ENCODE measurements at regions not wholly inside any gene's neighbourhood (a gene's known extent, or its start where the extent isn't known, plus 50 kb on each side); places are given as distances from the start of the nearest gene placed in this dataset.
"Not testable (repeated sequence)": the region's sequence is repeated elsewhere in the genome, so short reads cannot be mapped to it uniquely, and the experiment has no call there.

GRCh38 chr10:91003379-91003778 lies 82.5 kb upstream of the ANKRD1 start:
- DNase-seq (ENCODE audit: low spot score), result not testable (repeated sequence)

GRCh38 chr10:91005276-91005675 lies 84.4 kb upstream of the ANKRD1 start:
- not testable (repeated sequence) for DNase-seq (ENCODE audit: low spot score)

- peak; percentile 51 for DNase-seq (ENCODE audit: low spot score)
Measured at GRCh38 chr10:91006001-91006751, 85.3 kb upstream of the ANKRD1 start.

GRCh38 chr10:91006752-91007346 lies 86.0 kb upstream of the ANKRD1 start:
- no peak for DNase-seq (ENCODE audit: low spot score)

- no peak for DNase-seq (ENCODE audit: low spot score)
Measured at GRCh38 chr10:91007655-91008054, 86.8 kb upstream of the ANKRD1 start.

DNA sequence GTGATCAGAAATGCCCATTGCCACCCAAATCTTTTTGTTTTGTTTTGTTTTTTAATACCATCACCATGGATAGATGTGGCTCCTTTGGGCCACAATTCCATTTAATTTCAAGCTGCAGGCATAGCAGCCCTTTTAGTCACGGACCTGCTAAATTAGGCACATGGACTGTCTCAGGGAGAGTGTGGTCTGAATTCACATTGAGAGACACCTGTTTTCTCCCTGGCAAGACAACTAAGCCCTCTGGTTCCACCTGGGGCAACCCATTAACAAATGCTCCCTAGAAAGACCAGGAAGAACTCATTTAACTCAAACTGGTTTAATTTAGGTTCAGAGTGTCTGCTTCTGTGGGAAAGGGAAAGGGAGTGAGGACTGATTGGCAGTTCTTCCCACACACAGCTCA lies 88.2 kb upstream of the ANKRD1 start:
- no peak for DNase-seq (ENCODE audit: low spot score)

- no peak for DNase-seq (ENCODE audit: low spot score)
Measured at GRCh38 chr10:91010952-91011351, 90.1 kb upstream of the ANKRD1 start.

DNA sequence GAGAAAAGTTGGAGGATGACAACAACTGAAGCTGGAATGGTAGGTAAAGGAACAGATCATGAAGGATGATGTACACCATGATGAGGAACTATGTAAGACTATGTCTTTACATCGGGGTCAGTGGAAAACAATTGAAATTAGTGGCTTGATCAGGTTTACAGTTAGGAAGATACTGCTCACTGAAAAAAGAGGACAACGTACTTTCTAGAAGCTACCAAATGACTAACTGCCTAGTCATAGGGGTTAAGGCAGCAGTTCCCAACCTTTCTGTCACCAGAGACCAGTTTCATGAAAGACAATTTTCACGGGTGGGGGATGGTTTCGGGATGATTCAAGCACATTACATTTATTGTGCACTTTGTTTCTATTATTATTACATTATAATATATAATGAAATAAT lies 91.6 kb upstream of the ANKRD1 start:
- no peak for DNase-seq (ENCODE audit: low spot score)

- no peak for DNase-seq (ENCODE audit: low spot score)
Measured at GRCh38 chr10:91013985-91014384, 93.1 kb upstream of the ANKRD1 start.

DNA sequence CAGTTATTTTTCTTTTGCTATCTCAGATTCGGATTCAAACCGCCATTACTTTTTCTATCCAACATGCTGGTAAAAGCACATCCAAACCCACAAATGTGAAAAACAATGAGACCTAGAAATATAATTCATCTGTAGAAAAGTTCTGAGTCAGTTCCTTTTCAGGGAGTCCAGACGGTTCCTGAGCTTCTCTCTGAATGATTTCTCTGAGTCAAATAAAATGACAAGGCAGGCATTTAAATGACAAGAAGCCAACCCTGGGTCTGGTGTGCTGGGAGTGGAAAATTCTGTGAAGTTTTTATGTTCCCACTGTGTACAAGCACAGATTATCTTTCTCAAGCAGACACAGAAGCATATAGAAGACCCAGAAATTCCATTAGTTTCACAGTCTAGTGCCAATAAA lies 96.3 kb upstream of the ANKRD1 start:
- DNase-seq (ENCODE audit: low spot score), result no peak

- no peak for DNase-seq (ENCODE audit: low spot score)
Measured at GRCh38 chr10:91021901-91022300, 101.0 kb upstream of the ANKRD1 start.

GRCh38 chr10:91022390-91022789 lies 101.5 kb upstream of the ANKRD1 start:
- DNase-seq (ENCODE audit: low spot score), result no peak

- no peak for DNase-seq (ENCODE audit: low spot score)
Measured at GRCh38 chr10:91022924-91023699, 102.2 kb upstream of the ANKRD1 start.

DNA sequence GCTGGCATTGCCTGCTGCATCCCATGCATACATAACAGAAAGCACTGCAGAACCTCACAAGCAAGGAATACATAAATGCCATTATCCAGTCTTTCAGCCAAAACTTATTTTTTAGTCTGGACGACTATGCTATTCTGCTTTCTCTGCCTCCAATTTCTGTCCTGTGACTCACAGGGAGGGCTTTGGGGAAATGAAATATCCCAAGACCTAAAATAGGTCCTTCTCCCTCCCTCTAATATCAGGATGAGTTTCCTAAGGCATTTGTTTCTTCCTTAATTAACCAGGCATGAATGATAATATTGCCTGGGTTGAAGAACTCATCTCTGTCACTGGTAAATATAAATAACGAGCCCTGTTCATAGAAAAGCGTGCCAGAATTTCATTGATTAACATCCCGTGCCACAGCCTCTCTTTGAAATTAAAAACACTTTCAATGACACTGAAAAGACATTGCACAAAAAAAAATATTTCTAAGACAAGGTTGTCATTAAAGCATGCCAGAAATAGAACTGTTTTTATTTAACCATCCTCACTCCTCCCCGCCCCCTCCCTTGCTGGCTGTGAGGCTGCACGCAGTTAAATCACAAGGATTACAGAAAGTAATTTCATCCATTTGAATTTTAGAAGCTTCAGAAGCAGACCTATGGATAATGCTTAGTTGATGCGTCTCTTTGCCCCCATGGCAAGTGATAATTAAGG lies 103.0 kb upstream of the ANKRD1 start:
- DNase-seq (ENCODE audit: low spot score), result no peak

DNA sequence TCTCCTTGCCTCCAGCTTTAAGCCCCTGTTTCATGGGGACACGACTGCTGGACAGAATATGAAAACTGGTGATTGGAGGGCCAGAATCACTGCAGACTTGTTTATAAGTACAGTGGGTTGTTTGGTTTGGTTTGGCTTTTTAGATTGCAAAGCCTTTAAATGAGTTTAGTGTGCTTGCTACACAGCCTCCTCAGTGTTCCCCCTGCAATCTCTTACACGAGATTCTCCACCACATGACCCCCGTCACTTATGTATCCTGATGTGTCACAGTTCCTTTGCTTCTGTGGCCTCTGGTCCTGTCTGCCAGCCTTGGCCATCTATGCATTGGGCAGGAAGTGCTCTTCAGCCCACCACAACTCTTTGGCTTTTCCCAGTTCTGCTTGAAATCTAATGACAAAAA lies 103.7 kb upstream of the ANKRD1 start:
- no peak for DNase-seq (ENCODE audit: low spot score)

- DNase-seq (ENCODE audit: low spot score), result no peak
Measured at GRCh38 chr10:91032611-91033206, 111.8 kb upstream of the ANKRD1 start.

DNA sequence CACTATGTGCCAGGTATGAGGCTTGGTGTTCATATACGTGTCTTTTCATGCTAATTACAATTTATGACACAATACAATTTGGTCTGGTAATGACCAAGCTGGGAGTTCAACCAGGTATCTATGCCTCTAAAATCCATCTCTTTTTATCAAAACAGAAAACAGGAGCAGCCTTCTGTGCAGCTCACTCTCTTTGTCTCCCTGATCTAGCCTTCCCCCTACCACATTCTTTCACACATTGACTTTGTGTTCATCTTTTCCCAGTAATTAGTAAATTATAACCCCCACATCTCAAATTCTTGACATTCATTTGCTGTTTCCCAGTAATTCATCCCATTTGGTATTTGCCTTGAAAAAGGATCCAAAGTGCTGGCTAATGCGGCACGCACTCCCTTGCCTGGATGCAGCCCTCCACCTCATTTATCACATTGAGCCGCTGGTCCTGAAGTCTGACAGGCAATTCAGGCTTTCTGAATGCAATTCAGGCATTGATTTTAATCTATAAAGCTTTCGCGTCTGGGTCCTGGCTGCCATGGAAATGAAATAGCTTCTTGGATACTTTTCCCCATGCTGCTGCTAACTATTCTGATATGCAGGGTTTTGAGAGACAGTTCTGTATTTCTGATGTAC lies 112.5 kb upstream of the ANKRD1 start:
- DNase-seq (ENCODE audit: low spot score), result no peak

GRCh38 chr10:91034042-91034441 lies 113.2 kb upstream of the ANKRD1 start:
- no peak for DNase-seq (ENCODE audit: low spot score)

- no peak for DNase-seq (ENCODE audit: low spot score)
Measured at GRCh38 chr10:91034494-91035159, 113.7 kb upstream of the ANKRD1 start.

GRCh38 chr10:91035650-91036292 lies 114.9 kb upstream of the ANKRD1 start:
- DNase-seq (ENCODE audit: low spot score), result no peak
